IMR-90 (cell line): ENCODE measurements at regions not wholly inside any gene's neighbourhood (a gene's known extent, or its start where the extent isn't known, plus 50 kb on each side); places are given as distances from the start of the nearest gene placed in this dataset.

Experiments
- ATAC-seq: fragments of 200-7000 bp; cut with Tn5 transposase; 2 replicates; pipeline ENCODE4 v1.9.1; 2020; ENCODE audit warnings: low read depth, mild to moderate bottlenecking, moderate library complexity
- BruUV-seq: library from RNA; stranded (reverse); fragments of 400-500 nt; replicated peaks from 2 replicates; lab custom pipeline; 2021; lab: Mats Ljungman, UMichigan
- CTCF ChIA-PET: fragments of 300-600 bp; formaldehyde crosslinking; extraction: SDS; loops from one replicate; lab custom pipeline; 2021; ENCODE audit warnings: antibody characterized with exemption; lab: Yijun Ruan, JAX
- POLR2A ChIA-PET: fragments of 300-600 bp; sonication (Branson Sonifier 250); formaldehyde crosslinking; loops from one replicate; lab custom pipeline; 2022; ENCODE audit warnings: antibody characterized with exemption; ENCODE audit not compliant: unreplicated experiment; lab: Charles Lee
- DNase-seq: peaks from one replicate; pipeline ENCODE4 v3.0.0; 2013
- H2AFZ ChIP-seq: replicated peaks from 2 replicates; pipeline ENCODE3; 2013; ENCODE audit warnings: low read length, mild to moderate bottlenecking; ENCODE audit not compliant: poor library complexity
- H2AK5ac ChIP-seq: 2 replicates; pipeline ENCODE4 v1.6.1; 2013; ENCODE audit warnings: low read depth, low read length, inconsistent platforms
- H2AK9ac ChIP-seq: replicated peaks from 2 replicates; pipeline ENCODE3; 2013; ENCODE audit warnings: mild to moderate bottlenecking, low read depth, low read length, moderate library complexity; ENCODE audit not compliant: poor library complexity
- H2BK120ac ChIP-seq: 2 replicates; pipeline ENCODE4 v1.6.1; 2013; ENCODE audit warnings: low read depth, low read length, inconsistent platforms
- H2BK15ac ChIP-seq: 3 replicates; pipeline ENCODE4 v1.6.1; 2013; ENCODE audit warnings: low read depth, low read length, inconsistent platforms
- H2BK20ac ChIP-seq: 2 replicates; pipeline ENCODE4 v1.6.1; 2013; ENCODE audit warnings: low read depth, mild to moderate bottlenecking, inconsistent platforms, low read length, moderate library complexity
- H2BK5ac ChIP-seq: 2 replicates; pipeline ENCODE4 v1.6.1; 2013; ENCODE audit warnings: mild to moderate bottlenecking, low read depth, low read length, inconsistent platforms; ENCODE audit not compliant: poor library complexity, severe bottlenecking
- H3K14ac ChIP-seq: replicated peaks from 2 replicates; pipeline ENCODE4 v1.6.1; 2013; ENCODE audit warnings: low read depth, low read length, inconsistent platforms
- H3K18ac ChIP-seq: 2 replicates; pipeline ENCODE4 v1.6.1; 2013; ENCODE audit warnings: low read depth, low read length, control low read depth
- H3K23ac ChIP-seq: 2 replicates; pipeline ENCODE4 v1.6.1; 2013; ENCODE audit warnings: low read depth, low read length, inconsistent platforms
- H3K27ac ChIP-seq: 2 replicates; pipeline ENCODE4 v1.5.1; 2013; ENCODE audit warnings: mild to moderate bottlenecking, control low read depth, low read length; ENCODE audit not compliant: insufficient read depth
- H3K27me3 ChIP-seq: 2 replicates; pipeline ENCODE4 v1.6.1; 2013; ENCODE audit warnings: low read length; ENCODE audit not compliant: control insufficient read depth, insufficient read depth
- H3K36me3 ChIP-seq: 2 replicates; pipeline ENCODE4 v1.6.1; 2013; ENCODE audit warnings: low read length, mixed read lengths; ENCODE audit not compliant: control insufficient read depth, insufficient read depth
- H3K4ac ChIP-seq: 2 replicates; pipeline ENCODE4 v1.6.1; 2013; ENCODE audit warnings: low read depth, low read length, inconsistent platforms
- H3K4me1 ChIP-seq: 2 replicates; pipeline ENCODE4 v1.6.1; 2013; ENCODE audit warnings: low read length, mixed read lengths; ENCODE audit not compliant: control insufficient read depth, insufficient read depth
- H3K4me2 ChIP-seq: 2 replicates; pipeline ENCODE4 v1.6.1; 2013; ENCODE audit warnings: low read depth, mild to moderate bottlenecking, control low read depth, low read length, moderate library complexity
- H3K4me3 ChIP-seq: 2 replicates; pipeline ENCODE4 v1.5.1; 2013; ENCODE audit warnings: low read depth, mild to moderate bottlenecking, control low read depth, low read length, moderate library complexity; ENCODE audit not compliant: insufficient read depth
- H3K56ac ChIP-seq: 2 replicates; pipeline ENCODE4 v1.6.1; 2013; ENCODE audit warnings: low read length, inconsistent platforms; ENCODE audit not compliant: insufficient read depth; ENCODE audit errors: extremely low read depth
- H3K79me1 ChIP-seq, 2 experiments: 2 replicates each; pipeline ENCODE4 v1.6.1; 2013; ENCODE audit warnings: low read length in 2 of 2, inconsistent platforms in 1 of 2, low read depth in 1 of 2
- H3K9ac ChIP-seq: 2 replicates; pipeline ENCODE4 v1.6.1; 2013; ENCODE audit warnings: low read depth, low read length, control low read depth
- H3K9me1 ChIP-seq: 2 replicates; pipeline ENCODE4 v1.6.1; 2013; ENCODE audit warnings: low read length, inconsistent platforms; ENCODE audit not compliant: insufficient read depth
- H3K9me3 ChIP-seq: 2 replicates; pipeline ENCODE4 v1.6.1; 2013; ENCODE audit warnings: low read length; ENCODE audit not compliant: control insufficient read depth, insufficient read depth
- H4K20me1 ChIP-seq: 2 replicates; pipeline ENCODE4 v1.6.1; 2013; ENCODE audit warnings: low read length, inconsistent platforms; ENCODE audit not compliant: insufficient read depth
- H4K5ac ChIP-seq: 2 replicates; pipeline ENCODE4 v1.6.1; 2013; ENCODE audit warnings: mild to moderate bottlenecking, low read depth, low read length, control low read depth
- H4K8ac ChIP-seq, 2 experiments: 2 replicates each; pipeline ENCODE4 v1.6.1; 2013; ENCODE audit warnings: low read depth in 2 of 2, low read length in 2 of 2, control low read depth in 1 of 2, inconsistent platforms in 1 of 2
- H4K91ac ChIP-seq: 2 replicates; pipeline ENCODE4 v1.6.1; 2013; ENCODE audit warnings: low read depth, low read length, inconsistent platforms; ENCODE audit not compliant: insufficient read depth
- BHLHE40 ChIP-seq: fragments of 150-350 bp; IDR thresholded peaks from 2 replicates; pipeline ENCODE4 v1.6.1; 2016; ENCODE audit warnings: mild to moderate bottlenecking, low read depth, low read length
- CHD1 ChIP-seq: IDR thresholded peaks from 2 replicates; pipeline ENCODE4 v1.6.1; 2012; ENCODE audit warnings: low read depth, low read length, improper control_type of control experiment
- CTCF ChIP-seq: conservative IDR thresholded peaks from 2 replicates; pipeline ENCODE4 v1.5.1; 2012; ENCODE audit warnings: mild to moderate bottlenecking, low read depth, low read length, improper control_type of control experiment
- ELK1 ChIP-seq: fragments of 150-350 bp; IDR thresholded peaks from 2 replicates; pipeline ENCODE4 v1.6.1; 2016; ENCODE audit warnings: low read depth, mild to moderate bottlenecking, low read length, moderate library complexity, borderline replicate concordance
- FOS ChIP-seq: fragments of 150-350 bp; IDR thresholded peaks from 2 replicates; pipeline ENCODE4 v1.6.1; 2016; ENCODE audit warnings: low read depth, low read length
- MAFK ChIP-seq: IDR thresholded peaks from 2 replicates; pipeline ENCODE4 v1.6.1; 2012; ENCODE audit warnings: low read depth, low read length, improper control_type of control experiment
- MAZ ChIP-seq: IDR thresholded peaks from 2 replicates; pipeline ENCODE4 v1.6.1; 2012; ENCODE audit warnings: low read depth, mild to moderate bottlenecking, low read length, improper control_type of control experiment, moderate library complexity, borderline replicate concordance
- MXI1 ChIP-seq: IDR thresholded peaks from 2 replicates; pipeline ENCODE4 v1.6.1; 2012; ENCODE audit warnings: low read depth, mild to moderate bottlenecking, low read length, moderate library complexity, borderline replicate concordance
- NFE2L2 ChIP-seq: fragments of 150-350 bp; IDR thresholded peaks from 2 replicates; pipeline ENCODE4 v1.6.1; 2016; ENCODE audit warnings: low read depth, mild to moderate bottlenecking, low read length
- POLR2A ChIP-seq: IDR thresholded peaks from 2 replicates; pipeline ENCODE4 v1.6.1; 2012; ENCODE audit warnings: mild to moderate bottlenecking, low read depth, low read length
- RAD21 ChIP-seq: IDR thresholded peaks from 2 replicates; pipeline ENCODE4 v1.6.1; 2012; ENCODE audit warnings: low read length, improper control_type of control experiment
- RCOR1 ChIP-seq: IDR thresholded peaks from 2 replicates; pipeline ENCODE4 v1.6.1; 2012; ENCODE audit warnings: mild to moderate bottlenecking, low read length, improper control_type of control experiment; ENCODE audit not compliant: insufficient replicate concordance
- RFX5 ChIP-seq: IDR thresholded peaks from 2 replicates; pipeline ENCODE4 v1.8.0; 2012; ENCODE audit warnings: low read depth, mild to moderate bottlenecking, low read length, moderate library complexity
- SMC3 ChIP-seq: fragments of 150-350 bp; IDR thresholded peaks from 2 replicates; pipeline ENCODE4 v1.6.1; 2016; ENCODE audit warnings: low read depth, mild to moderate bottlenecking, antibody characterized with exemption, low read length, moderate library complexity
- USF2 ChIP-seq: fragments of 150-350 bp; IDR thresholded peaks from 2 replicates; pipeline ENCODE4 v1.6.1; 2017; ENCODE audit warnings: mild to moderate bottlenecking, antibody characterized with exemption, low read length, low read depth
- WGBS, 2 experiments: methylation state at CpG; one replicate each; pipeline versions ENCODE4 v1.1.5 to v1.1.7; 2013; ENCODE audit warnings: missing lambda C conversion rate in 2 of 2; ENCODE audit not compliant: insufficient read length in 1 of 2; ENCODE audit errors: extremely low coverage in 2 of 2; 5-methylcytosine and 5-hydroxymethylcytosine counted together
- dilution Hi-C: fragments of 300-500 bp; cut with HindIII; formaldehyde crosslinking; loops from one replicate; pipeline ENCODE4 v1.14.3; 2018; ENCODE audit warnings: low sequenced_read_pairs; ENCODE audit not compliant: unreplicated experiment
- in situ Hi-C: fragments of 300-500 bp; cut with MboI; formaldehyde crosslinking; loops from 3 replicates; pipeline ENCODE4 v1.14.3; 2019; ENCODE audit warnings: low sequenced_read_pairs, inconsistent platforms, mixed read lengths
- intact Hi-C: fragments of 100-400 bp; cut with micrococcal nuclease; formaldehyde crosslinking; loops from 2 replicates; pipeline ENCODE4 v1.10.0; 2022

GRCh38 chr7:125828153-125828700 is 898.6 kb upstream of the POT1 start:
- no peak overlapping the region for H2BK20ac ChIP-seq
- H4K5ac ChIP-seq, result no peak overlapping the region
- dilution Hi-C loops (no loop called here), intact Hi-C loops (no loop called here), in situ Hi-C loops (no loop called here)
- H3K9me3 ChIP-seq, result peaks cover 11% of the 10 kb centered on the region
- H4K91ac ChIP-seq, result no peak overlapping the region
- BruUV-seq, result no TSS peak
- no peaks in the 10 kb centered on the region for H3K27me3 ChIP-seq
- ATAC-seq (no peak), DNase-seq (no peak)
- H3K36me3 ChIP-seq, result no peaks in the 10 kb centered on the region
- no peak overlapping the region for H3K56ac ChIP-seq
- no peak overlapping the region for H3K4me3 ChIP-seq
- ChIA-PET POLR2A (no interaction called here), CTCF (no interaction called here)
- H3K9me1 ChIP-seq, result no peaks in the 10 kb centered on the region
- no peaks in the 10 kb centered on the region for H4K20me1 ChIP-seq
- no peak overlapping the region for H3K27ac ChIP-seq
- WGBS, 2 experiments, result no CpG with 5 or more reads among the region's 3 CpGs
- no peak overlapping the region for H3K4ac ChIP-seq
- H3K9ac ChIP-seq, result no peak overlapping the region
- no peak overlapping the region for H3K14ac ChIP-seq
- no peak overlapping the region for H4K8ac ChIP-seq
- H2BK15ac ChIP-seq, result no peak overlapping the region
- no peaks in the 10 kb centered on the region for H3K4me1 ChIP-seq
- no peak overlapping the region for H2AK5ac ChIP-seq
- no peak overlapping the region for H3K4me2 ChIP-seq
- TF ChIP-seq ELK1, result no peak
- no peak for TF ChIP-seq BHLHE40
- TF ChIP-seq RAD21, result no peak
- no peak for TF ChIP-seq POLR2A
- no peak for TF ChIP-seq CHD1
- no peak for TF ChIP-seq CTCF
- no peak for TF ChIP-seq MAZ
- TF ChIP-seq SMC3, result no peak
- no peak for TF ChIP-seq MAFK
- TF ChIP-seq USF2, result no peak
- TF ChIP-seq RFX5, result no peak
- no peak for TF ChIP-seq NFE2L2
- TF ChIP-seq MXI1, result no peak
- no peak for TF ChIP-seq RCOR1
- no peak for TF ChIP-seq FOS
- H2BK5ac ChIP-seq, result no peak overlapping the region
- H3K23ac ChIP-seq, result no peak overlapping the region
- no peak overlapping the region for H2BK120ac ChIP-seq
- H2AFZ ChIP-seq, result no peak overlapping the region
- no peak overlapping the region for H2AK9ac ChIP-seq
- no peak overlapping the region for H3K18ac ChIP-seq
- no peaks in the 10 kb centered on the region for H3K79me1 ChIP-seq
